ENCODE measurements at regions not wholly inside any gene's neighbourhood (a gene's known extent, or its start where the extent isn't known, plus 50 kb on each side); places are given as distances from the start of the nearest gene placed in this dataset.

DNA sequence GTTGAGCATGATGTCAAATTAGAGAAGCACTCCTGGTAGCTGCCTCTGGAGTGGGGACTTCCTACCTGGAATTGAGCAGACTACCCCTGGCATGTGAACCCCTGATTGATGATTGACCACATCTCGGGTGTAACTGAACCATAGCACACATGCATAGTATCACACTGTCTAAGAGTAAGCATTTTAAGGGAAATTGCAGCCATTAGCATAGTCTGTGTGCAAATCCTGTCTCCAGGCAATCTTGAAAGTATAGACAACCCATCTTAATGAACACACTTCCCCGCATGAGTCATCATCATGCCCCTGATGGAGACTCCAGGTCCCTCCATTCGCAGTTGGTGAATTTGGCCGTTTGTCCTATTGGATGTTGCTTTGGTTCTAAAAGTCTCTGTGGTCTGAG, 131.3 kb downstream of the C11orf91 start:
- H3K4me3 ChIP-seq (ENCODE audit: low read length): no peak overlapping the region
- H3K9ac ChIP-seq (ENCODE audit: low read length): no peak overlapping the region
- no peak overlapping the region for H3K27ac ChIP-seq (ENCODE audit: low read depth, low read length)
- H3K4me1 ChIP-seq (ENCODE audit: control insufficient read depth, insufficient read depth, low read length): no peaks in the 10 kb centered on the region
- H3K27me3 ChIP-seq (ENCODE audit: control insufficient read depth, insufficient read depth, low read length): no peaks in the 10 kb centered on the region
- H3K36me3 ChIP-seq (ENCODE audit: control insufficient read depth, insufficient read depth, low read length): no peaks in the 10 kb centered on the region

DNA sequence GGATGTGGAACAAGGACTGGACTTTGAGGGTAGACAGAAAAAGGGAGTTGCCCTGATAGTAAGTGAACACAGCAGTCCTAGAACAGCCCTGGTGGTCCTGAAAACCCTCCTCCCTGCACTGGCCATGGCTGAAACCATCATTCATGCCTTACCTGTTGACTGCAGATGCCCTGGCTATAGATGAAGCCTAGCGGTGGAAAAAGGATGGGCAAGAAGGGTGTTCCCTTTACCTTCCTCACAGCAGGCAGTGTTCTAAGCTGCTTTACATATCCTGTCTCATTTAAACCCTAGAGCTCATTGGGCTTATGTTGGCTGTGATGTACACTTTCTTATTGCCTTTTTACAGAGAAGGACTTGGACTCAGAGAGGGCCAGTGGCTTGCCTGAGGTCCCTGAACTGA, 133.6 kb downstream of the C11orf91 start:
- Histone ChIP-seq H3K4me3 (ENCODE audit: low read length) (no peak overlapping the region), H3K4me1 (ENCODE audit: control insufficient read depth, insufficient read depth, low read length) (no peaks in the 10 kb centered on the region), H3K27me3 (ENCODE audit: control insufficient read depth, insufficient read depth, low read length) (no peaks in the 10 kb centered on the region), H3K36me3 (ENCODE audit: control insufficient read depth, insufficient read depth, low read length) (no peaks in the 10 kb centered on the region), H3K27ac (ENCODE audit: low read depth, low read length) (no peak overlapping the region), H3K9ac (ENCODE audit: low read length) (no peak overlapping the region)

DNA sequence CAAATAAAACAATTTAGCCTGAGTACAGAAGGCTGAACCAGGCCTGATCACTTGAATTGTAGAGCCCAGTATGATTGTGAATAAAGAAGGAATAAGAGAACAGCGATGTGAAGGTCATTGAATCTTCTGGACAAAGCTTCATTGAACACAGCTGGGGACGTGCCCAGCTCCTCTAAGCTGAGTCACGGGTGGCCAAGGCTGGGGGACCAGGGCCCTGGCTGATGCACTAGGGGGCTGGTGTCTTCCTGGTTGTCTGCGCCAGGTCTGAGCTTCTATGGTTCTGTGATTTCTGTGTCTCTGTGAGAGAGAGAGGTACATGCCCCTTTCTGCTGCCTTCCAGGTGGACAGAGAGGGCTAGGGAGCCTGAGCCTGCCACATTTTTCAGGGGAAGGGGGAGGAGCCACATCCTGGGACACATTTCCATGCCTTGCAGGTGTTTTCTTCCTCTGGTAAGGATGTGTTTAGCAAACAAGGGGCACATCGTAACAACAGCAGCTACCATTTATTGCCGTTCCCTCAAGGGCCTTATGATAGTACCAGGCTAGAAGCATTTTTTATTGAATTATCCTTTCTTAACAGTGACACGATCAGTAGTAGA, 135.7 kb downstream of the C11orf91 start:
- Histone ChIP-seq H3K27ac (ENCODE audit: low read depth, low read length) (no peak overlapping the region), H3K4me3 (ENCODE audit: low read length) (no peak overlapping the region), H3K4me1 (ENCODE audit: control insufficient read depth, insufficient read depth, low read length) (no peaks in the 10 kb centered on the region), H3K9ac (ENCODE audit: low read length) (no peak overlapping the region), H3K36me3 (ENCODE audit: control insufficient read depth, insufficient read depth, low read length) (no peaks in the 10 kb centered on the region), H3K27me3 (ENCODE audit: control insufficient read depth, insufficient read depth, low read length) (no peaks in the 10 kb centered on the region)

DNA sequence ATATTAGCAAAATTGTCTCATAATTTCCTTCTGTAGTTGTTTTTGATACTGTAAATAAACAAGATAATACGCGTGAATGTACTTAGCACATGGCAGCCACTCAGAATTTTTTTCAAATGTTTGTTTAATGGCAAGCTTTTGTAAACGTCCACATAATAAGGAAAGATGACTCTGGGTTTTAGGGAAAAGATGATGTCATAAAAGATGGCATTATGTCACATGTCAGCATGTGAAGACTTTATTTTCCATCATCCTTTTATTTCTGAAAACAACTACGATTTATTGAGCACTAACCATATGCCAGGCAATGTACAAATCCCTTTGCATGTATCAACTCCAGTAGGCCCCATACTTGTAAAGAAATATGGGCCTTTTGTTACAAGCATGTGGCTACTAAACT, 139.9 kb downstream of the C11orf91 start:
- no peak overlapping the region for H3K9ac ChIP-seq (ENCODE audit: low read length)
- no peaks in the 10 kb centered on the region for H3K4me1 ChIP-seq (ENCODE audit: control insufficient read depth, insufficient read depth, low read length)
- no peaks in the 10 kb centered on the region for H3K36me3 ChIP-seq (ENCODE audit: control insufficient read depth, insufficient read depth, low read length)
- H3K27ac ChIP-seq (ENCODE audit: low read depth, low read length): no peak overlapping the region
- no peak overlapping the region for H3K4me3 ChIP-seq (ENCODE audit: low read length)
- H3K27me3 ChIP-seq (ENCODE audit: control insufficient read depth, insufficient read depth, low read length): no peaks in the 10 kb centered on the region

DNA sequence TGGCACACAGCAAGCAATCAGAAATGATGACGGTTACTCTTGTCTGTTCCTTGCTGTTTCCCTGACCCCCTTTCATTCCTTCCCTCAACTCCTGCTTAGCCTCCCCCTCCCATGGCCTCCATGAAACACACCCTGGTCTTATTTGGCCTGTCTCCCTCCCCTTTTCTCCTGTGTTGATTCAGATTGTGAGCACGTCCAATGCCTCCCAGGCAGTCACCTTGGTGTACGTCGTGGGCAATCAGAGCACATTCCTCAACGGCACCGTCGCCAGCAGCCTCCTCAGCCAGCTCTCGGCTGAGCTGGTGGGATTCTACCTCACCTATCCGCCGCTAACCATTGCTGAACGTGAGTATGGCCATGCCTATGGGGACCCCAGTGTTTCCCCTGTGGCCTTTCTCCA, 141.1 kb downstream of the C11orf91 start:
- H3K27ac ChIP-seq (ENCODE audit: low read depth, low read length): no peak overlapping the region
- H3K27me3 ChIP-seq (ENCODE audit: control insufficient read depth, insufficient read depth, low read length): no peaks in the 10 kb centered on the region
- H3K36me3 ChIP-seq (ENCODE audit: control insufficient read depth, insufficient read depth, low read length): no peaks in the 10 kb centered on the region
- no peaks in the 10 kb centered on the region for H3K4me1 ChIP-seq (ENCODE audit: control insufficient read depth, insufficient read depth, low read length)
- no peak overlapping the region for H3K4me3 ChIP-seq (ENCODE audit: low read length)
- no peak overlapping the region for H3K9ac ChIP-seq (ENCODE audit: low read length)

DNA sequence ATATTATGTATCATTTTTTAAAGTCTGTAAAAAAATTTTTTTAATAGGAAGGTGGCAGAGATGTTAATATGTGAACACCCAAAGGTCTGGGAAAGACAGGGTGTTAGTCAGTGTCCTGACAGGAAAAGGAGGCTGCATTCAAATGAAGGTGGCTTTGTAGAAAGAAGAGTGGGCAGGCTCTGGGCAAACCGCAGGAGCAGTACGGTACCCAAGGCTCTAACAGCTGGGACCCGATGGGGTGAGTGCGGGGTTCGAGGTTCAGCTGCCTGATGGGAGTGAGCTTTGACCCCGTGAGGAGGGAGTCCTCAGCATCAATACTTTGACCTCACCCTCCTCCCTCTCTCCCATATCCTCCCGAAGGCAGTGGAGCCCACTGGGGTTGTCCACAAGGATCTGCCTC, 142.5 kb downstream of the C11orf91 start:
- no peak overlapping the region for H3K9ac ChIP-seq (ENCODE audit: low read length)
- H3K36me3 ChIP-seq (ENCODE audit: control insufficient read depth, insufficient read depth, low read length): no peaks in the 10 kb centered on the region
- no peaks in the 10 kb centered on the region for H3K4me1 ChIP-seq (ENCODE audit: control insufficient read depth, insufficient read depth, low read length)
- no peak overlapping the region for H3K4me3 ChIP-seq (ENCODE audit: low read length)
- H3K27me3 ChIP-seq (ENCODE audit: control insufficient read depth, insufficient read depth, low read length): no peaks in the 10 kb centered on the region
- H3K27ac ChIP-seq (ENCODE audit: low read depth, low read length): no peak overlapping the region

DNA sequence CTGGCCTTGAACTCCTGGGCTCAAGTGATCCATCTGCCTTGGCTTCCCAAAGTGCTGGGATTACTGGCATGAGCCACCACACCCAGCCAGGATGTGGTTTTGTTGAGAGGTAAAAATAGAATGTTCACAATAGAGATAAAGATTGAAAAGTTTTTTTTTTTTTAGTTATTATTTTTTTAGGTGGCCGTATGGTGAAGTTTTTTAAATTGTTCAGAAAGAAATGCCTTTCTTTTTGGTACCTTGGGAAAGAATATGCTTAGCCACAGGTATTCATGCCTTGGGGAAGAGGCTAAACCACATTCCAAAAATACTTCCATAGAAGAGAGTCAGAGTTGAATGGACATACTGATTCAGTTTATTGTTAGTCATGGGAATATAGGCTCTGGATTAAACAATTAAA, 143.4 kb downstream of the C11orf91 start:
- H3K36me3 ChIP-seq (ENCODE audit: control insufficient read depth, insufficient read depth, low read length): no peaks in the 10 kb centered on the region
- no peak overlapping the region for H3K9ac ChIP-seq (ENCODE audit: low read length)
- no peak overlapping the region for H3K27ac ChIP-seq (ENCODE audit: low read depth, low read length)
- H3K27me3 ChIP-seq (ENCODE audit: control insufficient read depth, insufficient read depth, low read length): no peaks in the 10 kb centered on the region
- no peak overlapping the region for H3K4me3 ChIP-seq (ENCODE audit: low read length)
- no peaks in the 10 kb centered on the region for H3K4me1 ChIP-seq (ENCODE audit: control insufficient read depth, insufficient read depth, low read length)

DNA sequence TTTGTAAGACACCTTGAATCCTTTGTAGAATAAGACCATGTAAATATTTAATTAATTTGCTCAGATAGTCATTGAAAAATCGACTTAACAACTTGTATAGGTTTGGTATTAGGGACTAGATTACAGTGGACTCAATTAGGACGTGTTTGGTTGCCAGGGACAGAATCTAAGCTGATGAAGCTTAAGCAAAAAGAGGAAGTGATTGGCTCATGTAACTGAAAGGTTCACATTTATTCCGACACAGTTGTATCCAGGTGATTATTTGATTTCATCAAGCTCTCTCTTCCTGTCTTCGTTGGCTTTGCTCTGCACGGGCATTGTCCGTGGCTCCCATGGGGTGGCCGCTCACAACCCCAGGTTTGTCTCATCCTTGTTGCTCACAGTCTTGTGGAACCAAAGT, 146.4 kb downstream of the C11orf91 start:
- H3K4me3 ChIP-seq (ENCODE audit: low read length): no peak overlapping the region
- H3K27ac ChIP-seq (ENCODE audit: low read depth, low read length): no peak overlapping the region
- no peaks in the 10 kb centered on the region for H3K4me1 ChIP-seq (ENCODE audit: control insufficient read depth, insufficient read depth, low read length)
- no peaks in the 10 kb centered on the region for H3K36me3 ChIP-seq (ENCODE audit: control insufficient read depth, insufficient read depth, low read length)
- no peaks in the 10 kb centered on the region for H3K27me3 ChIP-seq (ENCODE audit: control insufficient read depth, insufficient read depth, low read length)
- no peak overlapping the region for H3K9ac ChIP-seq (ENCODE audit: low read length)

DNA sequence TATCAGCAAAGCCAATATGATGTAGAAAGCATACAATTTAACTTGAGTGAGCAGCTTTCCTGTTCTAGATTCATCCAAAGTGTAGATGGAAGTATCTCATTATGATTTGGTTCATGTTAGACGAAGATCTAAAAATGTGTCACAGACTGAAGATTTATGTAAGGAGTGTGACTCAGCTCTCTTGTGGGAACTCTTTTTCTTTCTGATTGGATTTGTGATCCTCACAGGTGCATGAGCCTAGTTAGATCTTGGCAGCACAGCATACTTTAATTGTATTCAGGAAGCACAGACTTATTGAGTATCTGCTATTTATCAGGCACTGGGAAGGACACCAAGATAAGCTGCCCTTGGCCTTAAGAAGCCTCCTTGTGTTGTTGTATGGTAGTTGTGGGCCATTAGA, 147.1 kb downstream of the C11orf91 start:
- H3K27me3 ChIP-seq (ENCODE audit: control insufficient read depth, insufficient read depth, low read length): no peaks in the 10 kb centered on the region
- no peak overlapping the region for H3K9ac ChIP-seq (ENCODE audit: low read length)
- H3K4me3 ChIP-seq (ENCODE audit: low read length): no peak overlapping the region
- H3K4me1 ChIP-seq (ENCODE audit: control insufficient read depth, insufficient read depth, low read length): no peaks in the 10 kb centered on the region
- no peak overlapping the region for H3K27ac ChIP-seq (ENCODE audit: low read depth, low read length)
- H3K36me3 ChIP-seq (ENCODE audit: control insufficient read depth, insufficient read depth, low read length): no peaks in the 10 kb centered on the region

DNA sequence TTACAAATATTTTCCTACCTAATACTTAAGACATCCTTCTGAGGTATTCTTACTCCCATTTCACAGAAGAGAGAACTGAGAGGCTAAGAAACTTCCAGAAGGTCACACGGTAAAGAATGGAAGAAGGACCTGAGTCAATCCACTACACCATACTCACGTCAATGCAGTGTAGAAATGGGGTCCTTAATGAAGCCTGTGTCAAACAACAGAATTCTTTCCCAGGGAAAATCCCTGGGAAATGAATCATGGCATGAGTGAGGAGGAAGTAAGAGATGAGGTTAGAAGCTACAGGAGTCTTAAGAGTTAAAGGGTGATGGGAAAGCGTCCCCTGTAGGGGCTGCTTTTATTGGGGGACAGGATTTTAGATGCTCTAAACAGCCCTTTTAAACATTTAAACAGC, 147.9 kb downstream of the C11orf91 start:
- H3K27me3 ChIP-seq (ENCODE audit: control insufficient read depth, insufficient read depth, low read length): no peaks in the 10 kb centered on the region
- H3K36me3 ChIP-seq (ENCODE audit: control insufficient read depth, insufficient read depth, low read length): no peaks in the 10 kb centered on the region
- no peak overlapping the region for H3K27ac ChIP-seq (ENCODE audit: low read depth, low read length)
- H3K4me1 ChIP-seq (ENCODE audit: control insufficient read depth, insufficient read depth, low read length): no peaks in the 10 kb centered on the region
- no peak overlapping the region for H3K9ac ChIP-seq (ENCODE audit: low read length)
- no peak overlapping the region for H3K4me3 ChIP-seq (ENCODE audit: low read length)

DNA sequence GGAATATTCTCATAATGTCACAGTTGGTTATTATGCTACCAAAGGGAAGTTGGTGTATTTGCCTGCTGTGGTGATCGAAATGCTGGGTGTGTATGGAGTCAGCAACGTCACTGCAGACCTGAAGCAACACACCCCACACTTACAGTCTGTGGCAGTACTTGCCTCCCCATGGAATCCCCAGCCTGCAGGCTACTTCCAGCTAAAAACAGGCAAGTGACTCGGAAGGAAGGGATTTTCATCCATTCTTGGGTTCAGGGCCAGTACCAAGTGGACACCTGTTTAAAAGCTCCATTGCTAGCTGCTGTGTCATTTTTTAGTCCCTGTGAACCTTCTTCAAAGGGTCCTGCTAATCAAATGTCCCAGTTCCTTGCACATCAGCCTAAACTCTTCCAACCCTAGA, 149.6 kb downstream of the C11orf91 start:
- Histone ChIP-seq H3K27ac (ENCODE audit: low read depth, low read length) (no peak overlapping the region), H3K36me3 (ENCODE audit: control insufficient read depth, insufficient read depth, low read length) (no peaks in the 10 kb centered on the region), H3K9ac (ENCODE audit: low read length) (no peak overlapping the region), H3K27me3 (ENCODE audit: control insufficient read depth, insufficient read depth, low read length) (peaks cover 2% of the 10 kb centered on the region), H3K4me1 (ENCODE audit: control insufficient read depth, insufficient read depth, low read length) (no peaks in the 10 kb centered on the region), H3K4me3 (ENCODE audit: low read length) (no peak overlapping the region)

DNA sequence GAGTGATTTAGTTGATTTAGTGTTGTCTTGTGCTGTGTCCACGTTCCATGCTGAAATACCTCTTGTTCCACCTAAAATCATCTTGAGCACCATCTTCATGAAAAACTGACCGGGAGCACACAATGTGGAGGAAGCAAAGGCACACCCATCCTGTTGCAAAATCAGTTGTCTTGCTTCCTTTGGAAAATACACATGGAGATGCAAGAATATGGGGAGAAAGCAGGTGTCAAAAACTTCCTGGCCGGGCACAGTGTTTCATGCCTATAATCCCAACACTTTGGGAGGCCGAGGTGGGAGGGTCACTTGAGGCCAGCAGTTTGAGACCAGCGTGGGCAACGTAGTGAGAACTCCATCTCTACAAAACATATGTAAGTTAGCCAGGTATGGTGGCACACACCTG, 151.1 kb downstream of the C11orf91 start:
- Histone ChIP-seq H3K4me1 (ENCODE audit: control insufficient read depth, insufficient read depth, low read length) (no peaks in the 10 kb centered on the region), H3K9ac (ENCODE audit: low read length) (no peak overlapping the region), H3K4me3 (ENCODE audit: low read length) (no peak overlapping the region), H3K27ac (ENCODE audit: low read depth, low read length) (no peak overlapping the region), H3K27me3 (ENCODE audit: control insufficient read depth, insufficient read depth, low read length) (peaks cover 2% of the 10 kb centered on the region), H3K36me3 (ENCODE audit: control insufficient read depth, insufficient read depth, low read length) (no peaks in the 10 kb centered on the region)

DNA sequence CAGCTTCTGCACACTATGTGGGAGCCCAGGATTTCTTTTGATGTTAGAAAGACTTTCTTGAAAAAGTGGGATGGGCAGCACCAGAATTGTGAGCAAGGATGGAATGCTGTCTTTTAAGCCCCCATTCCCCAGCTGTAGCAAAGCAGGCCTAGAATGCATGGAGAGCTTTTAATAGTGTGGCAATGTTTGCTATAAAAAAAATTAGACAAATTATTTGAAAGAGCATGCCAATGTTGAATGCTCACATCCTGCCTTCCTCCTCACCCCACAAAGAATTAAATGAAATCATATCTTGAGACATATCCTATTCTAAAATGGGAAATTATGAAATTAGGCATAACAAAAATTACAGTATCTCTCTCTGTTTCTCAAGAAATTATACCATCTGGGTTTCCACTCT, 154.7 kb downstream of the C11orf91 start:
- no peak overlapping the region for H3K4me3 ChIP-seq (ENCODE audit: low read length)
- no peaks in the 10 kb centered on the region for H3K4me1 ChIP-seq (ENCODE audit: control insufficient read depth, insufficient read depth, low read length)
- no peaks in the 10 kb centered on the region for H3K36me3 ChIP-seq (ENCODE audit: control insufficient read depth, insufficient read depth, low read length)
- no peak overlapping the region for H3K9ac ChIP-seq (ENCODE audit: low read length)
- peaks cover 2% of the 10 kb centered on the region for H3K27me3 ChIP-seq (ENCODE audit: control insufficient read depth, insufficient read depth, low read length)
- H3K27ac ChIP-seq (ENCODE audit: low read depth, low read length): no peak overlapping the region

Data from rectal smooth muscle tissue (tissue), 1 donor.